ENCODE measurements at regions not wholly inside any gene's neighbourhood (a gene's known extent, or its start where the extent isn't known, plus 50 kb on each side); places are given as distances from the start of the nearest gene placed in this dataset.

- TF ChIP-seq EP300 (IDR thresholded peaks at IDR 0.05) (no peak), CTCF (IDR thresholded peaks at IDR 0.05) (no peak)
Observed at GRCh38 chr17:63267846-63268245, 178.3 kb downstream of the CYB561 start.
